Transverse colon (tissue), 3 donors: ENCODE measurements at regions not wholly inside any gene's neighbourhood (a gene's known extent, or its start where the extent isn't known, plus 50 kb on each side); places are given as distances from the start of the nearest gene placed in this dataset.

Experiments used
- EP300 ChIP-seq: sonication (generic); formaldehyde crosslinking; IDR thresholded peaks from one replicate; pipeline ENCODE4 v1.6.1; 2017; ENCODE audit warnings: antibody characterized with exemption, low read depth
- POLR2A ChIP-seq: fragments of 450-650 bp; IDR thresholded peaks from one replicate; pipeline ENCODE4 v1.6.1; 2016; ENCODE audit warnings: antibody characterized with exemption, mild to moderate bottlenecking, moderate library complexity
- TF ChIP-seq, protein P1 (sequence below), 5 experiments: fragments of 200-600 bp in 3 of 5; fragments of 450-650 bp in 2 of 5; sonication (generic) in 3 of 5; IDR thresholded peaks; 1 replicate in 2 of 5; 2 replicates in 3 of 5; pipeline ENCODE4 v1.5.1; 2016 to 2017; ENCODE audit warnings: antibody characterized with exemption in 5 of 5, inconsistent platforms in 3 of 5, mild to moderate bottlenecking in 2 of 5, moderate library complexity in 1 of 5

DNA sequence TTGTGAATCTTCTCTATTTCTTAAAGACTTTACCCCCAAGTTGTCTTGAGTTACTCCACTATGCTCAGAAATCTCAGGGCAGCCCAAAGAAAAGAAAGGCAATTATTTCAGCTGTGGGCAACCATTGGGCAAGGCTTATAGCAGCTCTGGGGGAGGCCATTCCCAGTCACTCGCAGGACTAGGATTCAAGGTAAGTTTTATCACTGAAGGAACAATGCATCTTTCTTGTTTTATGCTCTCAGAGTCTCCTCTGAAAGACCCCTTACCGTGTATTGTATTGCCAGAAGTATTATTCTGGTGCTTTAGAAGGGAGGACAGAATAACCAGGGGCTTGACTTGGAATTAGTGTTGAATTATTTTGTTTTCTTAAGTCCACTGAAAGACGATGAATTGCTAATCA lies 586.3 kb upstream of the MAP3K7 start:
- TF ChIP-seq POLR2A (no peak), EP300 (no peak)
- TF ChIP-seq, protein P1, sequence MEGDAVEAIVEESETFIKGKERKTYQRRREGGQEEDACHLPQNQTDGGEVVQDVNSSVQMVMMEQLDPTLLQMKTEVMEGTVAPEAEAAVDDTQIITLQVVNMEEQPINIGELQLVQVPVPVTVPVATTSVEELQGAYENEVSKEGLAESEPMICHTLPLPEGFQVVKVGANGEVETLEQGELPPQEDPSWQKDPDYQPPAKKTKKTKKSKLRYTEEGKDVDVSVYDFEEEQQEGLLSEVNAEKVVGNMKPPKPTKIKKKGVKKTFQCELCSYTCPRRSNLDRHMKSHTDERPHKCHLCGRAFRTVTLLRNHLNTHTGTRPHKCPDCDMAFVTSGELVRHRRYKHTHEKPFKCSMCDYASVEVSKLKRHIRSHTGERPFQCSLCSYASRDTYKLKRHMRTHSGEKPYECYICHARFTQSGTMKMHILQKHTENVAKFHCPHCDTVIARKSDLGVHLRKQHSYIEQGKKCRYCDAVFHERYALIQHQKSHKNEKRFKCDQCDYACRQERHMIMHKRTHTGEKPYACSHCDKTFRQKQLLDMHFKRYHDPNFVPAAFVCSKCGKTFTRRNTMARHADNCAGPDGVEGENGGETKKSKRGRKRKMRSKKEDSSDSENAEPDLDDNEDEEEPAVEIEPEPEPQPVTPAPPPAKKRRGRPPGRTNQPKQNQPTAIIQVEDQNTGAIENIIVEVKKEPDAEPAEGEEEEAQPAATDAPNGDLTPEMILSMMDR (IDR thresholded peaks at IDR 0.05), result no peak
